GM13976 (cell line): ENCODE measurements at regions not wholly inside any gene's neighbourhood (a gene's known extent, or its start where the extent isn't known, plus 50 kb on each side); places are given as distances from the start of the nearest gene placed in this dataset.

Experiments used
- DNase-seq: peaks from one replicate; pipeline ENCODE4 v3.0.0; 2012; ENCODE audit warnings: low spot score
- in situ Hi-C: fragments of 300-500 bp; cut with MboI; formaldehyde crosslinking; loops from one replicate; pipeline ENCODE4 v1.12.0; 2022; ENCODE audit warnings: low sequenced_read_pairs, mixed read lengths, inconsistent platforms; ENCODE audit not compliant: unreplicated experiment
- TF ChIP-seq, protein P1 (sequence below): IDR thresholded peaks from 2 replicates; pipeline ENCODE4 v1.5.1; 2012; ENCODE audit warnings: borderline replicate concordance, mild to moderate bottlenecking; ENCODE audit not compliant: insufficient read depth; ENCODE audit errors: extremely low read depth, missing control alignments, control extremely low read depth

DNA sequence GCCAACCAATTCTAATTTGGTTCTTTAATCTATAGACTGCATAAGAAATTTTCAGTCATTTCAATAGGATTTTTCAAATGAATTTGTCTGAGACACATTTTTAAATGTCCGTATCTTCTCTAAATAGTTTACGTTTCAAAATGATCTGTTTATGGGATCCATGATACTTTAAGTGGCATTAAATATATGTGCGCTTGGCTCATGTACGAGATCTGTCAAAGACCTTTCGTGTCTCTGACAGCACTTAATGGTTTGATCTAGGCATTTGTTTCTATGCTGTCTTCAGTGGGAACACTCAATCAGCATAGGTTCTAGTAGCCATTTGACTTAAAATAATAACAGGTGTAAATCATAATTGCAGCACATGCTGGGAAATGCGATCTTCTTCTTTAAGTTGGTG, 731.0 kb downstream of the CENPC start:
- in situ Hi-C loops = no loop called here
- TF ChIP-seq, protein P1, sequence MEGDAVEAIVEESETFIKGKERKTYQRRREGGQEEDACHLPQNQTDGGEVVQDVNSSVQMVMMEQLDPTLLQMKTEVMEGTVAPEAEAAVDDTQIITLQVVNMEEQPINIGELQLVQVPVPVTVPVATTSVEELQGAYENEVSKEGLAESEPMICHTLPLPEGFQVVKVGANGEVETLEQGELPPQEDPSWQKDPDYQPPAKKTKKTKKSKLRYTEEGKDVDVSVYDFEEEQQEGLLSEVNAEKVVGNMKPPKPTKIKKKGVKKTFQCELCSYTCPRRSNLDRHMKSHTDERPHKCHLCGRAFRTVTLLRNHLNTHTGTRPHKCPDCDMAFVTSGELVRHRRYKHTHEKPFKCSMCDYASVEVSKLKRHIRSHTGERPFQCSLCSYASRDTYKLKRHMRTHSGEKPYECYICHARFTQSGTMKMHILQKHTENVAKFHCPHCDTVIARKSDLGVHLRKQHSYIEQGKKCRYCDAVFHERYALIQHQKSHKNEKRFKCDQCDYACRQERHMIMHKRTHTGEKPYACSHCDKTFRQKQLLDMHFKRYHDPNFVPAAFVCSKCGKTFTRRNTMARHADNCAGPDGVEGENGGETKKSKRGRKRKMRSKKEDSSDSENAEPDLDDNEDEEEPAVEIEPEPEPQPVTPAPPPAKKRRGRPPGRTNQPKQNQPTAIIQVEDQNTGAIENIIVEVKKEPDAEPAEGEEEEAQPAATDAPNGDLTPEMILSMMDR = no peak

DNA sequence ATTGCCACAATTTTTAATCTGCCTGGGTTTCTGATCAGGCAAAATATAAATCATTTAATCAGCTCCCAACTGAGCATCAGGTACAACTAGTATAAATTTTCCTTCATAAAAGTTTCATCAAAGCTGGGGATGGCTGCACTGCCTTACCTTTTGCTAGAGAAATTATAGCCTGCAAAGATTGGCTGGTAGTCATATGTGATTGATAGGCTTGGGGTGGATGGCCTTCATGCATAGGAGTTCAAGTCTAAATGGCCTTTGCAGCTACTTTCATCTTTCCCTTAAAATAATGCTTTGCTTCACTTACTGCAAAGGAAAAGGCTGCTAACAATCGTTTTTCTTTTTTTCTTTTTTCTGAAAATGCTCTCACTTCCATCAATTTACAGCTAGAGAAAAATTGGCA, 739.7 kb downstream of the CENPC start:
- in situ Hi-C loops = no loop called here
- TF ChIP-seq, protein P1 = no peak
- DNase-seq = no peak

More for the DNA sequence above, 731.0 kb downstream of the CENPC start:
- DNase-seq = no peak

DNA sequence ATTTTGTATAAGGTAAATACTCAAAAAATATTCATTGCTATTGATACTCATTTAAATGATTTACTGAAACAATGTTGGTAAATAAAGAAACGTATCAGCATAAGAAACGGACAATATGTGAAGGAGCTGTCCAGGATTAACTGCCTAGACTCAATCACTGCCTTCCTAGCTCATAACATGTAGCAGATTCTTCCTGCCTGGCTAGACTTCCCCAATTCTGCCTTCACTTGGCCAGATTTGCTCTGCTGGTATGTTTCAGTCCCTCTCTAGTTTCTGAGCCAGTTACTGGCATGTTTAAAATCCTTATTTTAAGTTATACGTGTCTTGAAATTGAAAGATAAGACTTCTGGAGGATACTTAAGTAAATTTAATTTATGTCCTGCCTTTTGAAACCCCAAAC, 740.3 kb downstream of the CENPC start:
- DNase-seq = no peak
- in situ Hi-C loops = no loop called here

DNA sequence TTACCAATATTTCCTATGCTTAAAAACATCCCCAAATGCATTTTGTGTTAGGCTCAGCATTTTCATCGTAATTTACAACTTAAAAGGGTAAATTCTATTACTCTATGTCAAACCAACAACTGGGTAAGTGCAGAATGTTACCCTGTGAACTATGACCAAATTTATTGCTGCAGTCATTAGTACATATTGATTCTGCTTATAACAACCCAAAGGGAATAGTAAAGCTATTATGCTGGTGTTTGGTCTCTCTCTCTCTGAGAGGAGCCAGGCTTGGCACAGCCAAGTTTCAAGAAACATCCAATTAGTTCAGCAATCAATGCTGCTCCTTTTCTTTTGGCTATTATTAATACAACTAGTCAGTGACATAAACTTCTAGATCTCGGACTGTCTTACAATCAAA, 747.7 kb downstream of the CENPC start:
- TF ChIP-seq, protein P1 = no peak
- in situ Hi-C loops = no loop called here
- DNase-seq = no peak

More for the DNA sequence above, 740.3 kb downstream of the CENPC start:
- TF ChIP-seq, protein P1 = no peak

GRCh38 chr4:66795724-66796123, 749.6 kb downstream of the CENPC start:
- no peak for DNase-seq
- TF ChIP-seq, protein P1 = no peak
- in situ Hi-C loops = no loop called here

DNA sequence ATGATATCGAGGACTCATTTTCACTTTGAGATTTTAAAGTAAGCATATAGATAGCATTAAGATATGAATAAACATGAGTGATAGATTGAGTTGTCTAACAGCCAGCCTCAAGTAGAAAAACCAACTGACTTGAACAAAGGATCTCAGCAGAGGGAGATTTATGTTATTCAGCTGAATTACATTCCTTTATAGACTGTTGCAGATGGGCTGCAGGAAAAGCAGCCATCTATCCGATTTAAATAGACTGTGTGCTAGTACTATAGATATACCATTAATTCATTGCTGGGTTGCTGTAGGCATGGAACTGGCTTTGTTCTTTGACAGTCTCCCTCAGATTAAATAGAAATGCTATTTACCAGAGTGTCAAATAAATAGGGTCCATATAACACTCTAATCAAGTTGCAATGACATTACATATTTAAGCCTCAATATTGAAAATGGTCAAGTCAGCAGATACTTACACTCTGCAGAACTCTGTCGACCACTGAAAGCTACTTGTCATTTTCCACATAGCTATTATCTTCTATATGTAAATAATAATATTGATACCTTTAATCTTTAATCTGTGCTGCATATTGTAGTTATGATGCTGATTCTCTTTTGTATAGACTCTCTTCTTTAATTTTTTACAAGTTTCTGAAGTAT, 750.8 kb downstream of the CENPC start:
- in situ Hi-C loops = no loop called here
- TF ChIP-seq, protein P1 = no peak
- no peak for DNase-seq
